ENCODE measurements at regions not wholly inside any gene's neighbourhood (a gene's known extent, or its start where the extent isn't known, plus 50 kb on each side); places are given as distances from the start of the nearest gene placed in this dataset.

DNA sequence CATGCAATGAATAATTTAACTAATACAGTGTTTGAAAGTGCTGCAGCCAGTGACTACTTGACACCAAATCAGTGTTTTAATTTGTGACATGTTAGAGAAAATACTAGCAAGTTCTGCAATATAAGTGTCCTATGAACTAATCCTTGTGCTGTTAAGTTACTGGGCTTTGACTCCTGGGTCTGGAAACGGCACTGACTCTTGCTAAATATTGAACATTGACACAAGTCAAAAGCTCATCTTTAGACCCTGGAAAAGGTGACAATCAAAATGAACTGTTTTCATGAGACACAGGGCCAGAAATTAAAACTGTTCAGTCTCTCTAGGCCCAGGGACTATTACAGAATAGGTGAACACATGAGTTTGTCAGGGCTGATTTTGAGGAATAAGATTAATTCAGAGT is 268.1 kb downstream of the IPO8 start:
- DNase-seq (ENCODE audit: extremely low spot score, unreplicated experiment), result no peak
- no peaks in the 10 kb centered on the region for H3K4me1 Mint-ChIP-seq (ENCODE audit: unreplicated experiment)
- H3K27me3 Mint-ChIP-seq (ENCODE audit: unreplicated experiment), result peaks cover 7% of the 10 kb centered on the region
- peaks cover 13% of the 10 kb centered on the region for H3K9me3 Mint-ChIP-seq (ENCODE audit: unreplicated experiment)
- TF ChIP-seq, protein P1, sequence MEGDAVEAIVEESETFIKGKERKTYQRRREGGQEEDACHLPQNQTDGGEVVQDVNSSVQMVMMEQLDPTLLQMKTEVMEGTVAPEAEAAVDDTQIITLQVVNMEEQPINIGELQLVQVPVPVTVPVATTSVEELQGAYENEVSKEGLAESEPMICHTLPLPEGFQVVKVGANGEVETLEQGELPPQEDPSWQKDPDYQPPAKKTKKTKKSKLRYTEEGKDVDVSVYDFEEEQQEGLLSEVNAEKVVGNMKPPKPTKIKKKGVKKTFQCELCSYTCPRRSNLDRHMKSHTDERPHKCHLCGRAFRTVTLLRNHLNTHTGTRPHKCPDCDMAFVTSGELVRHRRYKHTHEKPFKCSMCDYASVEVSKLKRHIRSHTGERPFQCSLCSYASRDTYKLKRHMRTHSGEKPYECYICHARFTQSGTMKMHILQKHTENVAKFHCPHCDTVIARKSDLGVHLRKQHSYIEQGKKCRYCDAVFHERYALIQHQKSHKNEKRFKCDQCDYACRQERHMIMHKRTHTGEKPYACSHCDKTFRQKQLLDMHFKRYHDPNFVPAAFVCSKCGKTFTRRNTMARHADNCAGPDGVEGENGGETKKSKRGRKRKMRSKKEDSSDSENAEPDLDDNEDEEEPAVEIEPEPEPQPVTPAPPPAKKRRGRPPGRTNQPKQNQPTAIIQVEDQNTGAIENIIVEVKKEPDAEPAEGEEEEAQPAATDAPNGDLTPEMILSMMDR (IDR thresholded peaks at IDR 0.05), result no peak
- no peak overlapping the region for H3K4me3 Mint-ChIP-seq (ENCODE audit: unreplicated experiment)
- H3K27ac Mint-ChIP-seq (ENCODE audit: unreplicated experiment), result no peak overlapping the region
- H3K36me3 Mint-ChIP-seq (ENCODE audit: unreplicated experiment), result no peaks in the 10 kb centered on the region

DNA sequence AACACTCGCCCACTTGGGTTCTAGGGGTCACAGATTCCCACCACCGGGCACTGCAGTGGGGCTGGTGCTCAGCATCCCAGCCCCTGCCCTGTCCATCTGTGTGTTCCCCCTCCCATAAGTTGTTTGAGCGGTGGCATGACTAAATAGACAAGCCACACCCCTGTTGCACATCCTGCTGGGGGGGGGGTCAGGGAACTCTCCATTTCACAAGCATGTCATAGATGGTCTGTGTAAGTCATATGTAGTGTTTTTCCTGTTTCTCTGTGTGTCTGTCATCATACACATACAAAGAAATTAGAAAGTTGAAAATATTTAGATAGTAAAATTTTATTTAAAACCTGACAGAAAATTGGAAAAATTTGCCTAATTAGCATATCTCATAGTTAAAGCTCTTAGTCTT is 270.2 kb downstream of the IPO8 start:
- Mint-ChIP-seq H3K27ac (ENCODE audit: unreplicated experiment) (no peak overlapping the region), H3K4me1 (ENCODE audit: unreplicated experiment) (peaks cover 1% of the 10 kb centered on the region), H3K4me3 (ENCODE audit: unreplicated experiment) (no peak overlapping the region), H3K9me3 (ENCODE audit: unreplicated experiment) (peaks cover 13% of the 10 kb centered on the region), H3K36me3 (ENCODE audit: unreplicated experiment) (no peaks in the 10 kb centered on the region), H3K27me3 (ENCODE audit: unreplicated experiment) (peaks cover 7% of the 10 kb centered on the region)
- no peak for DNase-seq (ENCODE audit: extremely low spot score, unreplicated experiment)
- TF ChIP-seq, protein P1 (IDR thresholded peaks at IDR 0.05), result no peak

DNA sequence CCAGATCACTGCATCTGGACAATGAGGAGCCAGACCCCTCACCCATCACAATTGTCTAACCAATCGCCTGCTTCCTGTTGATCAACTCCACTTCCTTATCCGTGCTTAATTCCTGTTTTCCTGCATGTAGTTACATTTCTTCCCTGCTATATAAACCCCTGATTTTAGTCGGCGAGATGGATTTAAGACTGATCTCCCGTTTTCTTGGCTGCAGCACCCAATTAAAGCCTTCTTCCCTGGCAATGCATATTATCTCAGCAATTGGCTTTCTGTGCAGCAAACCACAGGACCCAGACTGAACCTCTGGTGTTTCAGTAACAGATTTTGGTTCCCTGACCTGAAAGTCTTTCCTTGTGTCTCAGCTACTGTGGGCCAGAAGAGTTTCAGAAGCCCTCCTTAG is 272.3 kb downstream of the IPO8 start:
- no peaks in the 10 kb centered on the region for H3K36me3 Mint-ChIP-seq (ENCODE audit: unreplicated experiment)
- peaks cover 1% of the 10 kb centered on the region for H3K4me1 Mint-ChIP-seq (ENCODE audit: unreplicated experiment)
- H3K4me3 Mint-ChIP-seq (ENCODE audit: unreplicated experiment), result no peak overlapping the region
- no peak overlapping the region for H3K27ac Mint-ChIP-seq (ENCODE audit: unreplicated experiment)
- H3K9me3 Mint-ChIP-seq (ENCODE audit: unreplicated experiment), result peaks cover 13% of the 10 kb centered on the region
- no peak for DNase-seq (ENCODE audit: extremely low spot score, unreplicated experiment)
- TF ChIP-seq, protein P1 (IDR thresholded peaks at IDR 0.05), result no peak
- H3K27me3 Mint-ChIP-seq (ENCODE audit: unreplicated experiment), result peaks cover 2% of the 10 kb centered on the region

DNA sequence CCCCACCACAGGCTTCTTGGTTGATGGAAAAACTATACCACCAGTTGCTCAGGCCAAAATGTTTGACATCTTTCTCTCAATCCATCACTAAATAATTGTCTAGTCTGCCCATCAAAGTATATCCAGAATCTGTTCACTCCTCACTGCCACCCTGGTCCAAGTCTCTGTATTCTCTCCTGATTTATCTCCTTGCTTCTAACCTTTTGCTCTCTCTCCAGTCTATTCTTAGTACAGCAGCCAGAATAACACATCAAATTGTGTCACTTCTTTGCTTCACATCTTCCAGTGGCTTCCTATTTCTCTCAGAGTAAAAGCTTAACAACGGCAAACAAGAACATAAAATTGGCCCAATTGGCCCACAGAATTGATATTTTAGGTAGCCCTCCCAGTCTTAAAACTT is 272.8 kb downstream of the IPO8 start:
- TF ChIP-seq, protein P1 (IDR thresholded peaks at IDR 0.05), result no peak
- DNase-seq (ENCODE audit: extremely low spot score, unreplicated experiment), result no peak
- H3K4me3 Mint-ChIP-seq (ENCODE audit: unreplicated experiment), result no peak overlapping the region
- peaks cover 13% of the 10 kb centered on the region for H3K9me3 Mint-ChIP-seq (ENCODE audit: unreplicated experiment)
- H3K27me3 Mint-ChIP-seq (ENCODE audit: unreplicated experiment), result no peaks in the 10 kb centered on the region
- peaks cover 4% of the 10 kb centered on the region for H3K4me1 Mint-ChIP-seq (ENCODE audit: unreplicated experiment)
- H3K36me3 Mint-ChIP-seq (ENCODE audit: unreplicated experiment), result no peaks in the 10 kb centered on the region
- H3K27ac Mint-ChIP-seq (ENCODE audit: unreplicated experiment), result no peak overlapping the region

DNA sequence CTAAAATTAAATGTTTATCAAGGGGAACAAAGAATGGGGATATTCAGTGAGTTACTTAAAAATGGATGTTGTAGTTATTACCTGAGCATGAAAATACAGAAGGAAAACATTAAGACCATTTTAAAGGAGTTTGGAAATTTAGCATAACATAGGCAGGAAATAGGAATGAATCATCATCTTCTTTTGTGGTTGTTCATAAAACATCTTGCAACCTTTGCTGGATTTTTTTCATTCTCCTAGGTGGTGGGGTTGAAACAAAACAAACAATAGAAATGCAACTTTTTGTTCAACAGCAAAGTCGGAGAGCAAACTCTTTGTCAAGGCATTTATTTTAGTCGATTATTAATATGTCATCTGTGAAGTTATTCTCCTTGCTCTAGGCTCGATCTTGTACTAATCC is 275.1 kb downstream of the IPO8 start:
- H3K9me3 Mint-ChIP-seq (ENCODE audit: unreplicated experiment), result peaks cover 13% of the 10 kb centered on the region
- TF ChIP-seq, protein P1 (IDR thresholded peaks at IDR 0.05), result no peak
- H3K36me3 Mint-ChIP-seq (ENCODE audit: unreplicated experiment), result no peaks in the 10 kb centered on the region
- no peak overlapping the region for H3K4me3 Mint-ChIP-seq (ENCODE audit: unreplicated experiment)
- no peak overlapping the region for H3K27ac Mint-ChIP-seq (ENCODE audit: unreplicated experiment)
- peaks cover 4% of the 10 kb centered on the region for H3K4me1 Mint-ChIP-seq (ENCODE audit: unreplicated experiment)
- DNase-seq (ENCODE audit: extremely low spot score, unreplicated experiment), result no peak
- H3K27me3 Mint-ChIP-seq (ENCODE audit: unreplicated experiment), result no peaks in the 10 kb centered on the region

All from osteocyte (in vitro differentiated cells).